Activated CD8-positive, alpha-beta memory T cell treated with anti-CD3 and anti-CD28 coated beads, Interleukin-2, amount 50 U/mL, for 24 hours (primary cell): ENCODE measurements at regions not wholly inside any gene's neighbourhood (a gene's known extent, or its start where the extent isn't known, plus 50 kb on each side); places are given as distances from the start of the nearest gene placed in this dataset.
"Not testable (repeated sequence)": the region's sequence is repeated elsewhere in the genome, so short reads cannot be mapped to it uniquely, and the experiment has no call there.

Experiments
- DNase-seq: peaks from one replicate; pipeline ENCODE4 v3.0.0-alpha.2; 2020; ENCODE audit errors: extremely low read depth

DNA sequence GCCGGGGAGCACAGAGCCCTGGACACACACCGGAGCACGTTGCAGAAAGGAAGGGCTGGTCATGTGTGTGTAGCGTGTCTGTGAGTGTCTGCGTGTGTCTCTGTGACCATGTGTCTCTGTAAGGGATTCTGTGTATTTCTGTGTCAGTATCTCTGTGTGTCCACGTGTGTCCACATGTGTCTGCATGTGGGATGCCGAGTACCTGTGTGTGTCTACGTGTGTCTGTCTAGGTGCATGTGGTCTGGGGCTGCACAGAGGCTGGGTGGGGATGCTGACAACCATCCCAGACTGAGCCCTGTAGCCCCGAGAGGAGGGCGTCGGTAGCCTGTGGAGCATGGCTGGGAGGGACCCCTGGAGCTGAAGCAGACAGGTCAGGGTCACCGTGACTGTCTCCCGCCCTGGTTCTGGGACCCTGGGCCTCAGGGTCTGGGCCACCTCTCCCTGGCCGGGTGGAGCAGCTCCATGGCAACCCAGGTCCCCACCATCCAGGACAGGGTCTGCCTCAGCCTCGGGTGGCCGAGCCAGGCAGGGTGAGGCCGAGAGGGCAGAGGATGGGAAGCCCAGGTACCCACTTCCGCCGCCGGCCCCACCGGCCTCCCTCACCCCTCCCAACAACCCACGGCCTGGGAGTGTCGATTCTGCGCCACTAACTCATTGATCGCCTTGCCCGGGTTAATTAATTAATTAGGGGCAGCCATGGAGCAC, 122.7 kb downstream of the FAM53A start:
- no peak for DNase-seq

DNA sequence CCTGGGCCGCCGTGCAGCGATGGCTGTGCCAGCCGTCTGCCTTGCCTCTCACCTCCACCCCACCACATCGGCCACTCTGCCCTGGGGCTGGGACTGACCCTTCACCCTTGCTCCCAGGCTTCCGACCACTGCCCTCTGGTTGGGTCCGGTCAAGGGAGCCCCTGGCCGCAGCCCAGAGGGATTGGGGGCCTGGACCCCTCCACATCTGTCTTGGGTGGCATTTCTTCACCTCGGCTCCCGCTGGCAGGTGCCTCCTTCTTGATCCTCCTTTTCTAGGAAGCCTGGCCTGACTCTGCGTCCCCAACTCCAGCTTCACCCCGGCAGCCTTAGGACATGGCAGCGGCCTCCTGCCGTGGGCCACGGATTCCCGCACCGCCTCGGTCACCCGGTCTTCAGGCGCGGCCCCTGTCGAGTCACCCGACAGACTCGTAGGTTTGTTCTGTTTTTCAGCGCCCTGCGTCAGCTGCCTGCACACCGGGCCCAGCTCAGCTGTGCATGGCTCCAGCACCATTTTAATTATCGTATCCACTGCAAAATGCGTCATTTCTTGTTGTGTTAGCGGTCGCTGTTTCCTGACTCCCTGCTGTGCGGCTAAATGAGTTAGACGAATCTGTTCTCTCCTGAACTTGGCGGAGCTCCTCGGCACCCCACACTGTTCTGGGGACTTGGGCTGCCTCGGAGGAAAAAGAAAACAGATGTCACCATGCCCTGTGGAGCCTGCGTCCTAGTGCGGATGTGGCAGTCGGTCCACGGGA, 124.0 kb downstream of the FAM53A start:
- DNase-seq = no peak

DNA sequence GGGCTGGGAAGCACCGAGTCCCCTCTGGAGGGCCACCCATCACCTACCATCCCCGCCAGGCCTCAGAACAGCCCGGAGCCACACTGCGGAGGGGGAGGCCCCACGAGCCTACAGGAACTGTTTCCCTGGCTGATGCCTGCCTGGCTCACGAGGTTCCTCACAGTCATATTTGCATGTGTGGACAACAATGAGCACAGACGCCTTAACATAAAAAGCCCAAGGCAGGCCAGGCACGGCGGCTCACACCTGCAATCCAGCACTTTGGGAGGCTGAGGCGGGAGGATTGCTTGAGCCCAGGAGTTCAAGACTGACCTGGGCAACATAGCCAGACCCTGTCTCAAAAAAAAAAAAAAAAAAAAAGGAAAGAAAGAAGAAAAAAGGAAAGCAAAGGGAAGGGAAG, 125.9 kb downstream of the FAM53A start:
- DNase-seq = no peak

DNA sequence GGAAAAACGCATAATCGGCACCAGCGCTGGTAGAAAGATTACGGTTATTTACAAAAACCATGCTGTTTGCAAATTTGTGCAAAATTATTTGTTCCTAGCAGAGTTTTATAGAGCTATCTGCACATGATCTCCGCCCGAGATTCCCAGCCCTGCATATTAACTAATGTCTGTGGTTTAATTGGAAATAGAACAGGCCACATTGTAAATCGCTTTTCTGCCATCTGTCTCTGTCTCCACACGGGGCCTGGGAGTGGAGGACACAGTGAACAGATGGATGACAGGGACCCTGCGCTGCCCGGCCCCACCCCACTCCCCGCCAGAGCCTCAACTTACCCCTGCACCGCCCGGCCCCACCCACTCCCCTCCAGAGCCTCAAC, 126.9 kb downstream of the FAM53A start:
- no peak for DNase-seq

DNA sequence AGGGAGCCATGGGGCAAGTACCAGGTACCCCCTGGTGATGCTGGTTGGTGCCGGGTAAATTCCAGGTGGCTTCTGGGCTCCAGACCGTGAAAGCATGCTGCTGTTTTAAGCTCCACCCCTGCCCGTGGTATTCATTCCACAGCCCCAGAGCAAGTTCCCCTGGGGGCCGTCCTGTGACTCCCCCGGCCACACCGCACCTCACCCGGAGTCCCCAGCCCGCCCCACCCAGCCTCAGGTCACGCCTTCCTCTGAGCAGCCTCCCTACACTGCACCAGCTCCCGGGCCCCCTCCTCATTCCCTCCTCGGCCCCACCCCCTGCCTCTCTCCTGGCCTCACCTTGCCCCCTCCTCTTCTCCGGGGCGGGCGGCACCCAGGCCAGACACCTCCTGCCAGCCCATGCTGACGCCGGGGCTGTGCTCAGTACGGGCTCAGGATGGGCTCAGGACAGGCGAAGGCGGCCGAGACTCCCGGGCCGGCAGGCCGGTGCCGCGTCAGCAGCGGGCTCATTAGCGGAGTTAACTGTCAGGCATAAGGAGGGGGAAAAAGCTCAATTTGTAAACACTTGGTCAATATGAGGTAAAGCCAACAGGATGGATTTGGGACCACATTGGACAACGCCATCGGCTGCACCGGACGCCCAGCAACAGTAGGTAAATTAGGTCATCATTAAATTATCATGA, 127.4 kb downstream of the FAM53A start:
- DNase-seq = no peak

DNA sequence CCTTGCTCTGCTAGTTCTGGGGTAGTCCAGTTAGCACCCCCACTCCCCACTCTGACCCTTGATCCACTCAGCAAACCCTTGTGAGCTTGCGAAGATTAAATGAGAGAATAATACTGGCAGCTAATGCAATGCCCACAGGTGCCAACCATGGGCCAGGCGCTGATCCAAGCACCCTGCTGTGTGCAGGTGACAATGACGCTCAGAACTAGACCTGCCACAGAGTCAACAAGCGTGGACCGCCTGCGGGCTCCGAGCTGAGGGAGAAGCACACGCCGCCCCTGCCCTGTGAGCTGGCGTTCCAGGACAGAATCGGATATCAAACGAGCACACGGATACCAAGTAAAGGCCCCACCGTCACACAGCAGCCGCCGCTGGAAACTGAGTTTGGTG, 129.2 kb downstream of the FAM53A start:
- no peak for DNase-seq

DNA sequence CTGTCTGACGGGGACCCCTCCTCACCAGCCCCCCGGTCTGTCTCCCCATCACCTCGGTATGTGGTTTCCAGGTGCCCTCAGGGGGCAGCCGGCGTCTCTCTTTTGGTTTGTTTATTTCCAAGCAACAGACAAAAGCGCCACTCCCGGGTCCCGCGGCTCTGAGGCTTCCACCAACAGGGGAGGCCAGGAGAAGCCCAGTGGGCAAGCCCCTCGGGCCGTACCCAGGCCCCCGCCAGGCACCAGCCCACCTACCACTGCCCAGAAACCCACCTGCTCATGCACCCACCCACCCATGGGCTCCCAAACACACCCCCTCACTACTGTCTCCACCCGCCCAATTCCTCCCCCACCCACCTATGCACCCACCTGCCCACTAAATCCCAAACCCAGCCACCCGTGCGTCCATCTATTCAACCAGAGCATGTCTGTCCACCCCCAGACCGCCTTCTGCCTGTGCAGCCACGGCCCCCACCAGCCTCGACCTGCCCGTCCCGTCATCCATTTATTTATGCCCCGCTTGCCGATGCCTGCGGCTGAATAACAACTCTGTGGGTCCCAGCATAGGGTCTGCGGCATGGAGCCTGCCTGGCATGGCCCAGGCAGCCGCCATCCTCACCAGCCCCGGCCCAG, 129.8 kb downstream of the FAM53A start:
- no peak for DNase-seq

DNA sequence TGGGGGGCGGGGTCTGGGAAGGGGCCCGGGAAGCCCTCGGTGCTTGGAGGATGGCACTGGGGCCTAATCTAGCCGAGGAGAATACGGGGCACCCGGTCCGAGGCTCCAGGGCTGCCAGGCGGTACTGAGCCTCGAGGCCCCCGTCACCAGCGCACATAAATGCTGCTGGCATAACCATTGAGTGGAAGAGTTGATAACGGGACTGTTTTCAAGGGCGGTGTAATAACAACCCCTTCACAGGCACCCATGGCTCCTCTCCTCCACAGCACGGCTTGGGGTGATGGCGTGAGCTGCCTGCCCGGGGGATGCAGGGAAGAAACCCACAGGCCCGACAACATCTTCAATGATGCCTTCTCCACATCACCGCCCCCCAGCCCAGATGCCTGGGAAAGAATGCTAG, 130.7 kb downstream of the FAM53A start:
- no peak for DNase-seq

DNA sequence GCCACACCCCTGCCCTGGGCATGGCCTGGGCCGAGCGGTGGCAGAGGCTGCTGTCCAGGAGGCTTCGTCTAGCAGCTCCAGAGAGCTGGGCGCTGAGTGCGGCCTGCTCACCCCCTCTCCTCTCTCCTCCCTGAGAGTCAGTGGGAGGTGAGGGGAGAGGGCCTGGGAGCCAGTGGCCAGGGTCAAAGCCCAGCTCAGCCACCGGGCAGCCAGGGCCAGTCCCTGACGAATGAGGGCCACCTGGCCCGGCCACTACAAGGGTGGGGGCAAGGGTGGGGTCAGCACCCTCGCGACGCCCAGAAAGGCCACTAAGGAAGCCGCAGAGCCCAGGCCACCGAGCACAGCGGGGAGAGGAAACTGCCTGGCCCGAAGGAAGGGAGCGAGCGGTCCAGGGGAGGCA, 131.7 kb downstream of the FAM53A start:
- no peak for DNase-seq

DNA sequence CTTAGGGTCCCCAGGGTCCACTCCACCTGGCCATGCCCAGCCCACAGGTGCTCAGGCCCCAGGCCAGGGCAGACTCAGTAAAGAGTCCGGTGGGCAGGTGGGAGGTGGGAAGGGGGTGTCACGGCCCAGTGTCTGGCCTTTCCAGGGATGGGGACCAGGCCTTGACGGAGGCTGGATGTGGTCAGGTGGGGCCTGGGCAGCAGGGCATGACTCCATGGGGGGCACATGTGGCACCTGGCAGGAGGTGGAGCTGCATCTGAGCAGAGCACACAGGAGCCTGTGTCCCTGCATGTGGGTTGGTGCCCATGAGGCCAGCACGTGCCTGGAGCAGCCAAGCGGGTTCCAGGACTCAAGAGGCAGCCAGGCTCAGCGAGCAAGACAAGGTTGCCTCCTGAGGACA, 132.9 kb downstream of the FAM53A start:
- no peak for DNase-seq

DNA sequence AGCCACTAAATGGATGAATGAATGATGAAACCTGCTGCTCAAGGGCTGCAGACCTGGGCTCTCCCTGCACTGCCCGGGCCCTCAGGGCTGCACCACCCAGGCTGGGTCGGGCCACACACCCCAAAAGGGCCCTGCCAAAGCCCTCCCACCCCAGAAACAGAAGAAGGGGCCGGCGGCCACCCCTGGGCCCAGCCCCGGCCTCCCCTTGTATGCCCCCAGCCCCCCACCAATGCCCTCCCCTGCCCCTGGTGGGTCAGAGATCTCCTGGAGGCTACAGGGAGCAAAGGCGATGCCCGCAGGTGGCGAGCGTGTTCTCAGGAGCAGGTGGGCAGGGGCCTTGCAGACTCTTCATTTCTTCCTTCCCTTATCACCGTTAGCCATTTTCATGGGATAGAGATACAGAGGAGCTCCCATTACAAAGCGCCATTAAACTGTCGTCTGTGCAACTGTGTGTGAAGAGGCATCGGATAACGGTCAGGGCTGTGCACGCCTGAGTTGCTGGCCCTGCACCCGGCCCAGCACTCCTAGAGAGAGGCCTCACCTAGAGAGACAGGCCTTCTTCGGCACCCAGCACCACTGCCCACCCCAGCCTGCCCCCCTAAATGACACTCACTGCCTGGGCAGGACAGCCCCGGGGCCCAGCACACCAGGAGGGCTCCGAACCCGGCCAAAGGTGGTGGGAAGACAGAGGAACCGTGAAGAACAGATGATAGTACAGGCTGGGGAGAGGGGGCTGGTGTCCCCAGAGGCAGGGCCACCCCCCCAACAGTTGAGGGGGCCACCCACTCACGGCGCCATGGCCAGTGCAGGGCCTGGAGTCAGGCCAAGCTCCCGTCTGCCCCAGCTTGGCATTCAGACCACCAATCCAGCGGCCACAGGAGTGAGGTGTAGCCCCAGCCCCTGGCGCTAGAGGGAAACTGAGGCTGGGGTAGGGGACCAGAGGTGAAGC, 133.7 kb downstream of the FAM53A start:
- DNase-seq = no peak

DNA sequence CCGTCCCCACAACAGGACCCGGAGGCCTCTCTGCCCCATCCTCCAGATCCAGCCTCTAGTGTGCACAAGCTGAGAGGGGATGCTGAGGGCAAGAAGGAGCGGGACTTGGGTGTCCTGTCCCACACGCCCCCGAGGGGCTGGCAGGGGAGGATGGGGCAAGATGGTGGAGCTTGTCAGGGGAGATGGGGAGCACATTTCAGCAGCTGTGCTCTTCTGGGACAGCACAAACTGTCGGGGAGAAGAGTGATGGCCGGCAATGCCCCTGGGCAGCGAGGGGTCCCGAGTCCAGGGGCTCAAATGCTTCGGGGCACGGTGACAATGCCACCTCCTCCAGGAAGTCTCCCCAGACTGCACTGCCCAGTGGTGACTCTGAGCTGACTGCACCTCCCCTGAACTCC, 134.5 kb downstream of the FAM53A start:
- no peak for DNase-seq

DNA sequence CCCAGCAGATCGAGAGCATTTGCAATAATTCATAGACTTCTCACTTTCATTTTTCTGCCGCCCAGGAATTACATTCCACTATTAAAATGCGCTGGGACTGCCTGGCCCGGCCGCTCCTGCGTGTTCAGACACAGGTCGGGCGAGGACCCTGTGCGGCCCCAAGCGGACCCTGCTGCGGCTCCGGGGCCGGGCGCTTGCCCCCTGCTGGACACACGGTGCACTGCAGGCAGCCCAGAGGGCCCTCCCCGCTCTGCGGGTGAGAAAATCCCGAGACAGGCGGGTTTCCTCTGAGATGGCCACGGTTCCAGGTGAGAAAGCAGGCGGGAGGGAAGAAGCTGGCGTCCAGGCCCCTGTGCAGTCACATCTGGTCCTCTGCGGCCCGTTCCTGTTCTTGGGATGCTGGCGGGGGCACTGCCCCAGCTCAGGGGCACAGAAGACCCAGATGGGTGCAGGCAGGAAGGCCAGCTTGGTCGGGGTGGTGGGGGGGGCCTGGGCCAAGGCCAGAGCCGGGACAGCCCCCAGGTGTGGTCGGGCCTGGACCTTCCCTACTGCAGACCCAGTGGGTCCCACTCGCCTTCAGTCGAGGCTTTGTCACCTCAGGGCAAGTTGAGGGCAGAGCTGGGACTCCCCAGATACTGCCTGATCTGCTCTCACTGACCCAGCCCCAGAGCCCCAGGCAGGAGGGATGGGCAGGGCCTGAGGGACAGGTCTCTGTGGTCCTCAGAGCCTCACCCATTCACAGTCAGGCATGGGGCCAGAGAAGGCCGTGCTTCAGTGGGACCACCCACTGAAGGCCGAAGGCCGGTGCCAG, 135.1 kb downstream of the FAM53A start:
- DNase-seq = peak; percentile 12

DNA sequence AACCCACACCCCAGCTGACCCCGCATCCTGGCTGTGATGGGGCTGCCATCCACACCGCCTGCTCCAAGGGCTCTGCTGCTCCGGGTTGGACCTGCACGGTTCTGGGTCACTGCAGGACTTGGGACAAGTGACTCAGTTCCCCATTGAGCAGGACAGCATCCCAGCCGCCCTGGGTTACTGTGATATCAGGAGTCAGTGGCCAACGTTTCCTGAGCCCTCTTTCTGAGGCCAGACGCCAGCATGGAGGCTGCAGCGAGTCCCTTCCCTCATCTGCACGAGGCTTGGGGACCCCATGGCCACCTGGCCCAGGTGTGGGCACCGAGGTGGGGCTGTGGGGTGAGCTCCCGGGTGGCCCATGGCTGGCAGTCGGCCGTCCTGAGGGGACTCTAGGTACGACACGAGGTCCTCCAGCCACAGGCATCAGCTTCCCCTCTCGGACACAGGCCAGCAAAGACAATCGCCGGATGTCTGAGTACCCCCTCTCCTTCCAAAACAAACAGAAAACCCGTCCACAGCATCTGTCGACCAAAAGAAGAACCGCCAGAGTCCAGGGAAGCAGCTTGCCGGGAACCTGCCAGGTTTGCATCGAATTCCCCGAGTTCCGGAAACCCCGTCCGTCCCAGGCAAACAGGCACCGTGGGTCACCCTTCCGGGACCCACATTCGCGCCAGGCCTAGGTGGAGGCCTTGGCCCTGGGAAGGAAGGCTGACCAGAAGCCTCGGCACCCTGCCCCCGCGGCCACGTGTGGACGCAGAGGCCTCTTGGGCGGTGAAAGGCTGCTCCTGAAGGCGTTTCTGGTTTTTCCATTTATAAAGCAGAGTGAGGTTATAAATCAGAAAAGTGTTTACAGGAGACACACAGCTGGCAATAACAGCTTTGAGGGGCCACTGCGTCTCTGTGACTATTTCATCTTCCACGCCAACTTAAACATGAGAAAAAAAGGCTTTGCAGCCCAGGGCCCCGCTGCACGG, 136.0 kb downstream of the FAM53A start:
- DNase-seq = no peak

DNA sequence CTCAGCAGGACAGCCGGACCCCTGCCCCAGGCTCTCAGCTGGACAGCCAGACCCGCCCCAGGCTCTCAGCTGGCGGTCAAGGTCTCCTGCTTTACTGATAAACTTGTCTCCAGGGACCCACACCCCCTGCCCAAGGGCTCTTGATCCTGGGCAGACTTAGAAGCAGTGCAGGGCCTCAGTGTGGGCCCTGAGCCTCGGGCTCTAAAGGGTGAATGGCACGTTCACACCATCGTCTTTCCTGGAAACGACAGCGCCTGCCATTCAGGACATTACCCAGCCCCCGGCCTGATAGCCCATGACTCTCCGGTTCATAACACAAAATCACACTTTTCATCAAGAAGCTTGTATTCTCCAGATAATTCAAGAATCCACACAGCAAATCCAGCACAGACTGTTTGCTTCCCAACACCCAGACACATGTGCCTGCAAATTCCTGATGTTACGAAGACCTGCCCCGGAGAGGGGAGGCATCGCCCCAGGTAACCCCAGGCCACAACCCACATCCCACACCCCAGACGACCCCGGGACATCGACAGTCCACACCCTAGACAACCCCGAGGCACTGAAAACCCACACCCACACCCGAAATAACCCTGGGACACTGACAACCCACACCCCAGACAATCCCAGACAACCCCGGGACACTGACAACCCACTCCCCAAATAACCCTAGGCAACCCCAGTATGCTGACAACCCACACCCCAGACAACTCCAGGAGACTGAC, 136.8 kb downstream of the FAM53A start:
- DNase-seq = no peak

DNA sequence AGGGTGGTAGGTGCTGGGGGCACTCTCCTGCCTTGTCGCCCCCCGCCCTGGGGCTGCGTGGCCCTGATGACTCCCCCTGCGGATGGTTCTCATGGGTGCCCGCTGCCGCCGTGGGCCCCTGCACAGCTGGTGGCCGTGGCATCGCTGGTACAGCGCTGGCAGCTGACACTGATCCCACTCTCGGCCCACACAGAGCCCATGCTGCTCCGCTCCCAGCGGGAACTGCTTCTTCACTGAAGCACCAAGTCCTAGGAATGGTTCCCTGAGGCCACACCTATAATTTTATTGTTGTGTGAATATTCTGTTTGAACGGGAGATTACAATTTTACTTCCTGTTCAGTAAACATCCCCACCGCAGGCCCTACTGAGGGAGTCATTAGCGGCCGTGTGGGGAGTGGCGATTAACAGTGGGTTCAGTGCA, 138.6 kb upstream of the NKX1-1 start:
- no peak for DNase-seq

DNA sequence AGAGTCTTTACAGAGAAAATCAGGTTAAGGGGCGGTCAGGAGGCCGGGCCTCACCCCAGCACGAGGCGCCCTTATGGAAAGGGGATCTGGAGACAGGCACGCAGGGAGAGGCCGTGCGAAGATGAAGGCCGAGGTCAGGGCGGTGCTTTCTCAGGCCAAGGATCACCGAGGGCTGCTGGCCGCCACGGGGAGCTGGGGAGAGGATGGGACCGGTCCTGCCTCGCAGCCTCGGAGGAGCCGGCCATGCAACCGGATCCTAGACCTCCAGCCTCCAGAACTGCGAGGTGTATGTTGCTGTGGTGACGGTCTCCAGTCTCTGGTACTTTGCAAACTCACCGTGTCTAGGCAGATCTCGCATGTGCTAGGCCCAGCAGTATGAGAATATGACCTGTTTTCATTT, 138.2 kb upstream of the NKX1-1 start:
- DNase-seq = not testable (repeated sequence)

DNA sequence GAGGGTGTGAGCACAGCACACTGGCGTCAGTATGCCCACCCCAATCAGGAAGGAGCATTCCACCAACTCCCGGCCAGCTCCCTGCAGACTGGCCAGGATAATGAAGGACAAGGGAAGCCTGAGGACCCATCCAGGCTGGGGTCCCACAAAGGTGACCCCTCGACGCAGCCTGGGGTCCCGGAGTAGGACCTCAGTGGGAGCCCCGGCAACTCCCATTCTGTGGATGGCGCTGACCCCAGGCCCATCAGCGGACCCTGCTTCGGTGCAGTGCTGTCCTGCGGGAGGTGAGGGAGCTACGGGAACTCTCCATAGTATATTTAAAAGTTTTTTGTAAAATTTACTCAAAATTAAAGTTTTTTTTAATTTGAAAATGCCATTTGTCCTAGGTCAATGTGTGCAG, 137.7 kb upstream of the NKX1-1 start:
- no peak for DNase-seq

DNA sequence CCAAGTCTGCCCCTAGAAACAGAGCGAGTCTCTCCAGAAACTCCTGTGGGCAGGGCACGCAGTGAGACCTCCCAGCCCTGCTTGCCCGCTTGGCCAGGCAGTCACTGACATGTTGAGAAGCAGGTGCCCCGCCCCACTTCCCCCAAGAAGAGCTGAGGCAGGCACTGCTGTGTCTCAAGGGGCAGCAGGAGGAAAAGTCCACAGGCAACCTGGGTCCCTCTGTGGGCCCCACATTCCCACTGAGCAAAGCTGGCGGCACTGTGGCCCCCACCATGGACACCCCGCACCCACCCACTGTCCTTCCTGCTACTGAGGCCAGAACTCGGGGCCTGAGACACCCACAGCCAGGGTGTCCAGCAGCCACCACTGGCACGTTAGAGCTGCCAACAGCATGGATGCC, 137.3 kb upstream of the NKX1-1 start:
- DNase-seq = no peak
